Lower leg skin (tissue), 3 donors: ENCODE measurements at regions not wholly inside any gene's neighbourhood (a gene's known extent, or its start where the extent isn't known, plus 50 kb on each side); places are given as distances from the start of the nearest gene placed in this dataset.

Experiments used
- CTCF ChIP-seq, 3 donors: fragments of 450-650 bp; IDR thresholded peaks; one replicate each; pipeline ENCODE4 v1.5.1; 2016; ENCODE audit warnings: antibody characterized with exemption in 3 of 3, mild to moderate bottlenecking in 3 of 3, moderate library complexity in 2 of 3
- POLR2A ChIP-seq, 2 donors: fragments of 450-650 bp; IDR thresholded peaks; one replicate each; pipeline ENCODE4 v1.6.1; 2016 to 2017; ENCODE audit warnings: antibody characterized with exemption in 2 of 2, mild to moderate bottlenecking in 1 of 2, moderate library complexity in 1 of 2

GRCh38 chr5:109958082-109958481, 268.4 kb downstream of the MAN2A1 start:
- TF ChIP-seq POLR2A (IDR thresholded peaks at IDR 0.05) (no peak), CTCF (IDR thresholded peaks at IDR 0.05) (no peak)
